KMS-11 (cell line): ENCODE measurements at regions not wholly inside any gene's neighbourhood (a gene's known extent, or its start where the extent isn't known, plus 50 kb on each side); places are given as distances from the start of the nearest gene placed in this dataset.

Experiments used
- H2AFZ ChIP-seq: fragments of 200-600 bp; sonication (generic); 2 replicates; pipeline ENCODE4 v1.6.1; 2016; ENCODE audit warnings: antibody characterized with exemption, mixed run types, low read depth
- H3K27ac ChIP-seq: fragments of 200-600 bp; sonication (generic); 2 replicates; pipeline ENCODE4 v1.6.1; 2016; ENCODE audit warnings: mild to moderate bottlenecking, mixed run types
- H3K27me3 ChIP-seq: fragments of 200-600 bp; sonication (generic); 2 replicates; pipeline ENCODE4 v1.6.1; 2017; ENCODE audit warnings: mild to moderate bottlenecking, low read depth, mixed run types, moderate library complexity; ENCODE audit not compliant: insufficient read depth
- H3K36me3 ChIP-seq: fragments of 200-600 bp; sonication (generic); 2 replicates; pipeline ENCODE4 v1.6.1; 2017; ENCODE audit warnings: mild to moderate bottlenecking, mixed run types; ENCODE audit not compliant: insufficient read depth
- H3K4me1 ChIP-seq: fragments of 200-600 bp; sonication (generic); 2 replicates; pipeline ENCODE4 v1.6.1; 2016; ENCODE audit warnings: mild to moderate bottlenecking, low read depth, mixed run types; ENCODE audit not compliant: poor library complexity, severe bottlenecking
- H3K4me2 ChIP-seq: fragments of 200-600 bp; sonication (generic); 2 replicates; pipeline ENCODE4 v1.7.0; 2016; ENCODE audit warnings: mild to moderate bottlenecking, mixed run types
- H3K4me3 ChIP-seq: fragments of 200-600 bp; sonication (generic); IDR thresholded peaks from 2 replicates; pipeline ENCODE4 v1.6.1; 2017; ENCODE audit warnings: low read depth, low read length, mixed read lengths; ENCODE audit not compliant: insufficient read depth
- H3K79me2 ChIP-seq: fragments of 200-600 bp; sonication (generic); 2 replicates; pipeline ENCODE4 v1.6.1; 2016; ENCODE audit warnings: low read depth, mixed run types; ENCODE audit not compliant: insufficient read depth
- H3K9ac ChIP-seq: fragments of 200-600 bp; sonication (generic); 2 replicates; pipeline ENCODE4 v1.6.1; 2016; ENCODE audit warnings: mild to moderate bottlenecking, mixed run types
- H4K20me1 ChIP-seq: fragments of 200-600 bp; sonication (generic); 2 replicates; pipeline ENCODE4 v1.6.1; 2016; ENCODE audit warnings: mild to moderate bottlenecking, mixed run types; ENCODE audit not compliant: insufficient read depth
- CTCF ChIP-seq: fragments of 200-600 bp; sonication (generic); conservative IDR thresholded peaks from 2 replicates; pipeline ENCODE4 v1.6.1; 2017; ENCODE audit warnings: low read depth, mild to moderate bottlenecking, antibody characterized with exemption, low read length, moderate library complexity, mixed read lengths

- Histone ChIP-seq H3K4me3 (no peak overlapping the region), H3K27me3 (no peaks in the 10 kb centered on the region), H3K79me2 (no peaks in the 10 kb centered on the region), H3K36me3 (no peaks in the 10 kb centered on the region), H3K27ac (no peak overlapping the region), H3K9ac (no peak overlapping the region), H2AFZ (no peak overlapping the region), H4K20me1 (no peaks in the 10 kb centered on the region), H3K4me1 (no peaks in the 10 kb centered on the region), H3K4me2 (no peak overlapping the region)
- TF ChIP-seq CTCF = no peak
These were observed 762.5 kb downstream of the CBLN4 start for GRCh38 chr20:55242853-55243252.

GRCh38 chr20:55239269-55239668 is 763.9 kb downstream of the DOK5 start:
- H3K79me2 ChIP-seq = no peaks in the 10 kb centered on the region

GRCh38 chr20:55232647-55233046 is 757.3 kb downstream of the DOK5 start:
- no peak for TF ChIP-seq CTCF

More at GRCh38 chr20:55239269-55239668, 763.9 kb downstream of the DOK5 start:
- Histone ChIP-seq H3K27ac (no peak overlapping the region), H3K4me3 (no peak overlapping the region), H4K20me1 (no peaks in the 10 kb centered on the region), H3K9ac (no peak overlapping the region), H3K36me3 (no peaks in the 10 kb centered on the region), H2AFZ (no peak overlapping the region), H3K4me1 (no peaks in the 10 kb centered on the region), H3K4me2 (no peak overlapping the region), H3K27me3 (no peaks in the 10 kb centered on the region)
- TF ChIP-seq CTCF = no peak

GRCh38 chr20:55229451-55229850 is 754.1 kb downstream of the DOK5 start:
- no peaks in the 10 kb centered on the region for H3K27me3 ChIP-seq
- H3K4me1 ChIP-seq = no peaks in the 10 kb centered on the region
- TF ChIP-seq CTCF = no peak
- no peaks in the 10 kb centered on the region for H3K79me2 ChIP-seq
- H4K20me1 ChIP-seq = no peaks in the 10 kb centered on the region
- no peaks in the 10 kb centered on the region for H3K36me3 ChIP-seq
- H2AFZ ChIP-seq = no peak overlapping the region
- H3K27ac ChIP-seq = no peak overlapping the region
- H3K9ac ChIP-seq = no peak overlapping the region
- no peak overlapping the region for H3K4me3 ChIP-seq
- H3K4me2 ChIP-seq = no peak overlapping the region

More at GRCh38 chr20:55232647-55233046, 757.3 kb downstream of the DOK5 start:
- Histone ChIP-seq H3K79me2 (no peaks in the 10 kb centered on the region), H3K27ac (no peak overlapping the region), H3K4me2 (no peak overlapping the region), H3K9ac (no peak overlapping the region), H3K36me3 (no peaks in the 10 kb centered on the region), H4K20me1 (no peaks in the 10 kb centered on the region), H2AFZ (no peak overlapping the region), H3K4me1 (no peaks in the 10 kb centered on the region), H3K4me3 (no peak overlapping the region), H3K27me3 (no peaks in the 10 kb centered on the region)
